ENCODE measurements at regions not wholly inside any gene's neighbourhood (a gene's known extent, or its start where the extent isn't known, plus 50 kb on each side); places are given as distances from the start of the nearest gene placed in this dataset.
"Not testable (repeated sequence)": the region's sequence is repeated elsewhere in the genome, so short reads cannot be mapped to it uniquely, and the experiment has no call there.

DNA sequence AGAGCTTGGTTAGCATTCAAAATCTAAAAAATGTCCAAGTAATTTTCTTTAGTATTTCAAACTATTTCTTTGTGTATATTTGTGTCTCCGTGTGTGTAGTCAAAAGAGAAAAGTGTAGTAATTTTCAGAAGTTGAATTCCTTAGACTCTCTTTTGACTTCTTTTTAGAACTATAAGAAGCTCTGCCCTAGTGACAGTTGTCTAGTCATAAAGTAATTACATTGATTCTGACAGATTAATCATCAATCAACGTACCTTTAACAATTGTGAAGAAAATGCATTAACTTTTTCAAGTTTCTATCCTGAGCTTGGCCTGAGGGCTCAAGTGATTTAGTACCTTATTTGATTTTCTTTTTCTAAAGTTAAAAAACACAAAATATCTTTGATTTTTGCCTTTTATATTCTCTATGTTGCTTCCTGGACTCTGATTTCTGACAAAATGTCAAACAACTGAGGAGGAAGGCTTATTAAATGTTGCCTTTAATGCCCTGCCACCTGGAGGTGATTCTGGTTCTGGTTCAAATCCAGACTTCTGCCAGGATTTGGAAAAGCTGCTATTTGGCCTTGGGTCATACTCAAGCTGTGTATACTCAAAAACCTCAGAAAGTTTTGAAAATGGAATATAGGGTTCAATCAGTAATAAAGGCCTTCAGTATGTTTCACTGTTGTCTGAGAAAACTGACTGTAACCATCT lies 653.6 kb downstream of the NSUN3 start:
- DNase-seq, result no peak

DNA sequence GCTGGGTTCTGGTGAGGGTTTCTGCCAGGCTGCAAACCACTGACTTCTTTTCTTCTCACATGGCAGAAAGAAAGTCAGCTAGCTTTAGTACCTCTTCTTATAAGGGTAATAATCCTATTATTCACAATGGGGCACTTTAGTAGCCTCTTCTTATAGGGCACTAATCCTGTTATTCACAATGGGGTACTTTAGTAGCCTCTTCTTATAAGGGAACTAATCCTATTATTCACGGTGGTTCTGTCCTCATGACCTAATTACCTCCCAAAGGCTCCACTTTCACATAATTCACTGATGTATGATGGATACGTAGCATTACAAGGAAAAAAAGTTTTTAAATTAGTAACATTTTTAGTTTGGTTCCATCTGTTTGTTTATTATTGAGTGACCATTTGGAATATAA lies 671.3 kb downstream of the NSUN3 start:
- no peak for DNase-seq

DNA sequence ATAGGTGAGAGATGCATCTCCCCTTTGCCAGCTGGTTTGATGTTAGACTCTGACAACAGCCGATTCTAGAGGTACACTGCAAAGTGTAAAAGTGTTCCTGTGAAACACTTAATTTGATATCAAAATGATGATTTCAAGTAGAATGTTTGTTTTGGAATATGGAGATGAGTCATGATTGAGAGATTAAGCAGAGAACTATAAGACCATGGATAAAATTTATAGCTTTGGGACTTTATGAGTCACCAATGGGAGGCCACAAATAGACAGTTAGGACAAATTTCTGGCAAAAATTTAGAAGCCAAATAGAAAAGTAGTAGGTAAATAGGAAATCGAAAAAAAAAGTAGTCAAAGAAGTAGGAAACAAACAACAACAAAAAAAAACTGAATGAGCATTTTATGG lies 672.5 kb downstream of the NSUN3 start:
- DNase-seq, result no peak

- no peak for DNase-seq
Observed at GRCh38 chr3:94737116-94737515, 674.3 kb downstream of the NSUN3 start.

DNA sequence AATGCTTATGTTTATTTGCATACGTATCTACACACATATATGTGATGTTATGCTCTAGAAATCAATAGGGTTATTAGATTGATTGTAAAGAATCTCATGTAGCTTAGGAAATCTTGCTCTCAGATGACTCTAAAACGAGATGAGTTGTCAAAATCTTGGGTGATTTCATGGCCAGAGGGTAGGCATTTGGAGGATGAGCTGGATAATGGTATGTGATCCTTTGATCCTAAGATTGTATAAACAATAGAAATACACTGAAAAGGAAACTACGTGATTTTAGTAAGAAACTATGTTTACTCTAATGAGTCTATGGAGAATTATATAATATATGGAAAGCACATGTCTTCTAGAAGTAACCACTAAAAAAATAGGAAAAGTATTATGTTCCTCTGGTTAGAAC lies 676.6 kb downstream of the NSUN3 start:
- no peak for DNase-seq

DNA sequence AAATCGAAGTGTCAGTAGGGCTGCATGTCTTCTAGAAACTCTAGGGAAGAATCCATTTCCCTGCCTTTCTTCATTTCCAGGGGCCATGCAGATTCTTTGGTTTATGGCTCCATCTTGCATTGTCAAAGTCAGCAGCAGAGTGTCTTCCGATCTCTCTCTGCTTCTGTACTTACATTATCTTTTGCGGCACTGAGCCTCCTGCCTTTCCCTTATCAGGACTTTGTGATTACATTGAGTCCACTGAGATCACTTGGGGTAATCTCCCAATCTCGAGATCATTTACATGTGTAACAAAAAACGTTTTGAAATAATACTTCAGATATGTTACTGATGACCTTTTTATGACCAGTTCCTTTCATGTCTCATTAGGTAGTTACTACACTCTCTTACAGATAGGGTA lies 695.9 kb downstream of the NSUN3 start:
- no peak for DNase-seq

DNA sequence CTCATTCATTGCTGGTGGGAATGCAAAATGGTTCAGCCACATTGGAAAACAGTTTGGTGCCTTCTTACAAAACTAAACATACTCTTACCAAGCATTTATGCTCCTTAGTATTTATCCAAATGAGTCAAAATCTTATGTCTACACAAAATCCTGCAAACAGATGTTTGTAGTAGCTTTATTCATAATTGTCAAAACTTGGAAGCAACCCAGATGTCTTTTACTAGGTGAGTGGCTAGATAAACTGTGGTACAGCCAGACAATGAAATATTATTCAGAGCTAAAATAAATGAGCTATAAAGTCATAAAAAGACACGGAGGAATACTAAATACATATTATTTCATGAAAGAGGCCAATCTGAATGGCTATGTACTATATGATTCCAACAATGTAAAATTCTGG lies 709.5 kb downstream of the NSUN3 start:
- no peak for DNase-seq

- DNase-seq, result no peak
Observed at GRCh38 chr3:94775746-94776145, 712.9 kb downstream of the NSUN3 start.

DNA sequence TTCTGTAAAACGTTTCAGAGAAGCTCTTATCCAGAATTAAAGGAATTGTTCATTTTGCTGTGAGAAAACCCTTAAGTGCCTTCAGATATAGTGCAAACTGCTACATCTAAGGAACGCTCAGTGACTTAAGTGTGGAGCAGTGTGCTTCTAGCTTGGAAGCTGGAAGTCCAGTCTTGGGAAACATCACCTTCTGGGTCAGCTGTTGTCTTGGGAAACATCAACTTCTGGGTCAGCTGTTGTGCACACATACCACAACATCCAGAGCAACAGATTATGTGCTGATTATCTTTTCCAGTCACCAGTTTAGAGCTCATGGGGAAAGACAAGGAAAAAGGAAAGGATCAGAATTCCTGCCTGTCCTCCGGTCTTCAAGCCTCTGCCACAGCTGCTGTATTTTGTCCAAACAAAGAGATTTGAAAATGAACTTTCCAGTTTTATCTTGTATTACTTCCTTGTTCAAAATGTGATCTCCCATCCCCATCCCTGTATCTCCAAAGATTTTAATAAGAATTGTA lies 713.6 kb downstream of the NSUN3 start:
- no peak for DNase-seq

- no peak for DNase-seq
Observed at GRCh38 chr3:94778289-94778688, 715.4 kb downstream of the NSUN3 start.

DNA sequence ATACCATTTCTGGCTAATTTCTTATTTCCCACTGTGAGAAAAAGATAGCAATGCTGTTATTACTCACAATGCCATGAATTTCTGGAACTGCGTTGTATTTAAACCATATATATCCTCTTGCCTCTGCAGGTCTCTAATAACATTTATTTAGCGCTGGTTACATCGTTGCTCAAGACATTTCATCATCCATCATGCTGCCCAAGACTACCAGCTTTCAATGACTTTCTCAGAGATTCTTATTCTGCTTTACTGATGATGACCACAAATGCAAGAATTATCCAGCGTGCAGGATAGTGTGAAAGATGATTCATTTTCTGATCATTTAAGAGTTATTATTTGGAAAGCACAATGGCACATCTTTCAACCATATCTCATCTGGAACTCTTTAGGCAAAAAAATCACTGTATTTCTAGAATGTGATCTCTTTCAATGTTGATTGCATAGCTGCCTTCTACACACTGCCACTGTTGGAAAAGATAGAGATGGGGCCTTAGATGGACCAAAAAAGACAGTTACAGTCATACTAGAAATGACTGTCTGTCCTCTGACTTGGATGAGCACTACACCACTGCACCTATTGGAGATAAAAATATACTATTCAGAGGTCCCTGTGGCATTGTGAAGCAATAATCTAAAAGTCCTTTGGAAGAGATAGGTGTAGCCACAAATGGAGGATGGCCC lies 716.1 kb downstream of the NSUN3 start:
- no peak for DNase-seq

DNA sequence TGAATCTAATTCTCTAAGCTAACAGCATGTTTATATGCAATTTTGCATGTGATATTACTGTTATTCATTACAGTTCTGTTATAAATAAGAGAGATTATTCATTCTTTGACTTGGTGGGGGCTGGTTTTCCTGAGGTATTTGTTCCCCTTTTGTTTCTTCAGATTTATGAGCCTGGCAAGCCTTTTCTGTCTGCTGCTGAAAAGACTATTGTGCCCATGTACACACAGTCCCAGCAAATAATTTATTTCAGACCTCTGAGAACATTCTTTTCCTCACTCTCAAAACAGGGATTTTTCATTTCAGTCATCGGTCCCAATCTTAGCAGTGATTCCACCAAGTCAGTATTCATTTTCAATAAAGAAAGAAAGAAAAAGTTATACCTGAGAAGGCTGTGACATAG lies 716.8 kb downstream of the NSUN3 start:
- DNase-seq, result peak; percentile 11

- DNase-seq, result no peak
Observed at GRCh38 chr3:94784274-94784673, 721.4 kb downstream of the NSUN3 start.

GRCh38 chr3:94787066-94787465 lies 724.2 kb downstream of the NSUN3 start:
- no peak for DNase-seq

DNA sequence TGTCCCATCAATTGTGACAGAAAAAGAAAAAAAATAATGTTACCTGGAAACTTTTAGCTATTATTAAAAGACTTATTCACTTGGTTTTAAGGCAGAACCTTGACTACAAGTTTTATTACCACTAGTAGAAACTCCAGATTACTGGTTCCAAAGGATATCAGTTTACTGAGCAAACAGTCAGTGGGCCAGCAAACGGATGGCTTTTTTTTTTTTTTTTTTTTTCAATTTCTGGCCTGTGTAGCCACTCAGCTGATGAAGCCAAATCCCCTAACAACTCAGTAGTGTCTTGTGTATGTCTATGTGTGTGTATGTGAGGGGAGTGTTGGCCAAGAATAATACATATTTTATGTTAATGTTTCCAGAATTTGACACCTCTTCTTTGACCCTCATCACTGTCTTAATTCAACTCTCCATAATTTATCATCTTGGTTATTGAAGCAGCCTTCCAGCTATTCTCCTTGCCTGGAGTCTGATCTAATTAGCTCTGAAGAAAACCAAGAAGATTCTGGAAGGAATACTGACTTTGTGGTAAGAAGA lies 724.9 kb downstream of the NSUN3 start:
- no peak for DNase-seq

- no peak for DNase-seq
Observed at GRCh38 chr3:94794563-94794962, 731.7 kb downstream of the NSUN3 start.

- no peak for DNase-seq
Observed at GRCh38 chr3:94799420-94800060, 736.7 kb downstream of the NSUN3 start.

GRCh38 chr3:94811836-94812235 lies 749.0 kb downstream of the NSUN3 start:
- no peak for DNase-seq

GRCh38 chr3:94821241-94821640 lies 758.4 kb downstream of the NSUN3 start:
- DNase-seq, result no peak

DNA sequence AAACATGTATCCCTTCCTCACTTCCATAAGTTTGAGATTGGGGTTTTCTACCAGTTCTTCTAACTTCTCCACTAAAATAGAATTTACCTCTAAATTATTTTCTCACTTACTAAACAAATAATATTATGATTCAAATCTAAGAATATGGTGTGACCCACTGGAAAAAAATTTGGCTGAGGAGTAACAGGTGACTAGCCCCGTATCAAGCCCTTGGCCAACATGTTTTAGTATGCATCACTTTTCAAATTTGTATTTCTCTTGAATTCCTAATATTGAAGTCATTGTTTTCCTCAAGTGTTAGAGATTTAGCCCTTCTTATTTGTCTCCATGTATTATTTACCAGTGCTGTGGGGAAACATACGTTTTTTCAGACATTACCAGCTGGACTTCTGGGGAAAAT lies 759.4 kb downstream of the NSUN3 start:
- DNase-seq, result no peak

GRCh38 chr3:94846251-94846650 lies 783.4 kb downstream of the NSUN3 start:
- not testable (repeated sequence) for DNase-seq

DNA sequence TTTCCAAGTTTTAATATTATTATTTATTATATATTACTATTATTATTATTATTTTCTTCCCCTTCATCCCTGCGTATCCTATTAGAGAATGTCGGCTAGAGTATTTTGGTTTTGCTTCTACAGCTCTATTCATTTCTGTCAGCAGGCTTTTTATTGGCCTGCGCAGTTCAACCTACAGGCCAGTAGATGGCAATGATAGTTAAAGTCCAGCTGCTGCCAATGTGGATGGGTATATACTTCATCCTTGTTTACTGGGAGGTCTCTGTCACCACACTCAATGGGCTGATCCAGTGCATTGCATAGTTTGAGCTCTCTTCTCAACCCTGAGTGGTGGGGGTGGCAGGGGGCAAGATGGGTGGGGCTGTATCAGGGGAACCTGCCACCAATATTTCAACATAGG lies 799.8 kb downstream of the NSUN3 start:
- peak; percentile 2 for DNase-seq

- DNase-seq, result no peak
Observed at GRCh38 chr3:94869059-94869547, 806.2 kb downstream of the NSUN3 start.

- DNase-seq, result no peak
Observed at GRCh38 chr3:94873751-94874150, 810.9 kb downstream of the NSUN3 start.
